GM12875 (cell line): ENCODE measurements at regions not wholly inside any gene's neighbourhood (a gene's known extent, or its start where the extent isn't known, plus 50 kb on each side); places are given as distances from the start of the nearest gene placed in this dataset.

Experiments
- H3K4me3 ChIP-seq: one replicate; pipeline ENCODE4 v1.5.1; 2011; ENCODE audit warnings: low read depth, low read length, control low read depth
- CTCF ChIP-seq: IDR thresholded peaks from 2 replicates; pipeline ENCODE4 v1.5.1; 2011; ENCODE audit warnings: low read depth, mild to moderate bottlenecking, control low read depth, inconsistent platforms, low read length, moderate library complexity, borderline replicate concordance; ENCODE audit not compliant: insufficient read depth

DNA sequence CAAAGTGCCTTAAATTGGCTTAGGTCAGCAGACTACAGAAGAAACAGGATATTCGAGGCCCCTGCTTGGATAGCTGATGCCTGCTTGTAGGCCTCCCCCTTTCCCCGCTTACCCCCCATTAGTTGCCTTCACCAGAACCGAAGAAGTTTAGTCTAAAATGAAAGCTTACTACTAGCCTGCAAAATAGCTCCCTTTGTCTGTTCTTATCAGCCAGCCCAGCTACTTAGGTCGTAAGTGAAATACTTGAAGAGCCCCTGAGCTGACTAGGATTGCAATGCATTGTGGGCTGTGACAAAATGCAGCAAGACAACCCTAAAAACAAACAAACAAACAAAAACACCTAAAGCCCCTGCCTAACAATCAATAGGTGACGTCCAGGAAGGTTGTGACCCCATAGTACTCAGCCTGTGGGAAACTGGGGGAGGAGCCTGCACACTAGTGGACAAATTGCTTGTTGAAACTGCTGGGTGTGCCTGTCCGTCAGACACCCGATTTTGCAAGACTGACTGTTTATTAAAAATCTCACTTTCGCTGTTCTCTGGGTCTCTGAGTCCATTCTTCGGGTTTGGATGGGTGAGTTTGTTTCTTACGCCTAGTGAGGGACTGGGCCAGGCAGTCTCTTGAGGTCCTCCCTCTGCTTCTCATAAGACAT, 105.0 kb upstream of the DUSP22 start:
- no peak overlapping the region for H3K4me3 ChIP-seq
- no peak for TF ChIP-seq CTCF

GRCh38 chr6:188821-189655, 103.2 kb upstream of the DUSP22 start:
- no peak overlapping the region for H3K4me3 ChIP-seq
- peak; percentile 89 for TF ChIP-seq CTCF

DNA sequence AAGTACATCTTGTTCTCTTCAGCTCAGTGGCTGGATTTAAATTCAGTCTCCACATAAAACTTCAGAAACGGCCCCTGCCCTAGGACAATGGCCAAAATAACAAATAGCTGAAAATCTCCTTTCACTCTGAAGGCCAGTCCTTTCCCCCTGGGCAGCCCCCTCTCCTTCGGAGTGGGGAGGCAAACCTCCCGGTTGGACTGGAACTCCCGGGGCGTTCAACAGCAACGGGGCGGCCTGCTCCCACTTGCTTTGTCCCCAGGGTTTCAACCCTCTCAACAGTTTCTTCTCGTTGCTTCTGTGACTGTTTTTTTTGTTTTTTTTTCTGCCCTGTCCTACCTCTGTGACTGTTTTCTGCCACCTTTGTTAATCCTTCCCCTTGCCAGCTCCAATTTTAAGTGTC, 102.6 kb upstream of the DUSP22 start:
- TF ChIP-seq CTCF, result no peak
- H3K4me3 ChIP-seq, result no peak overlapping the region

DNA sequence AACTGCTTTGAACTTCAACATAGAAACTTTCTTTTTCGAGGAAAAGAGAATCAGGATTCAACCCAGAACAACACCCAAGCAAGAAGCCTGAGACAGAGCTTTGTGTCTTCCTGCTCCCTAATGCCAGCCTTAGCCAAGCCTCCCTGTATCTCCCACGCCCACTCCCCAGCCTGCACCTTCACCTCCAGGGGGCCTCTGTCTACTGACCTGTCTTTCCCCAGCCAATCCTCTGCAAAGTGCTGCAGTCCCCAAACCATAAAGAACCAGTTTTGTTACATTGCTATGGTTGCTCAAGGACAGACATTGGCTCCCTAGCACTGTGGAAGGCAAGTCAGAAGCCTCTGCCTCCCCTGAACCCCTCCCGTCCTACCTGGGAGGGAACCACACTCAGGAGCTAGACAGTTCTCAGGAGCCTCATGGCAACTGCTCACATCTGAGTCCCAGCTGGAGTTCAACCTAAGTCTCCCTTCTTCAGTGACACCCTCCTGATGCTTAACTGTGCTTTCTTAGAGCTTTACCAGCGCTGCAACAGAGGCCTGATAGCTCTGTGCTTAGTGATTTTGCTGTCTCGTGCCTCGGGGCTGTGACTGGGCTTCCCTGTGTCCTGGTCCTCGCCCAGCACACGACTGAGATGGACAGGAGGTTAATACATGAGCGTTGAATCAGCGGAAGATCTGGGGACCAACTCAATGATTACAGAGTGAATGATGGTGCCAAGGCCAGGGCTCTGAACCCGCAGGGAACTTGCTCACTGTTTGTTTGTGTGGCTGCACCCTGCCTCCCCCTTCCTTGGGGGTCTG, 101.5 kb upstream of the DUSP22 start:
- H3K4me3 ChIP-seq, result no peak overlapping the region
- peak; percentile 38; the same call in 1 of the 2 replicates for TF ChIP-seq CTCF

DNA sequence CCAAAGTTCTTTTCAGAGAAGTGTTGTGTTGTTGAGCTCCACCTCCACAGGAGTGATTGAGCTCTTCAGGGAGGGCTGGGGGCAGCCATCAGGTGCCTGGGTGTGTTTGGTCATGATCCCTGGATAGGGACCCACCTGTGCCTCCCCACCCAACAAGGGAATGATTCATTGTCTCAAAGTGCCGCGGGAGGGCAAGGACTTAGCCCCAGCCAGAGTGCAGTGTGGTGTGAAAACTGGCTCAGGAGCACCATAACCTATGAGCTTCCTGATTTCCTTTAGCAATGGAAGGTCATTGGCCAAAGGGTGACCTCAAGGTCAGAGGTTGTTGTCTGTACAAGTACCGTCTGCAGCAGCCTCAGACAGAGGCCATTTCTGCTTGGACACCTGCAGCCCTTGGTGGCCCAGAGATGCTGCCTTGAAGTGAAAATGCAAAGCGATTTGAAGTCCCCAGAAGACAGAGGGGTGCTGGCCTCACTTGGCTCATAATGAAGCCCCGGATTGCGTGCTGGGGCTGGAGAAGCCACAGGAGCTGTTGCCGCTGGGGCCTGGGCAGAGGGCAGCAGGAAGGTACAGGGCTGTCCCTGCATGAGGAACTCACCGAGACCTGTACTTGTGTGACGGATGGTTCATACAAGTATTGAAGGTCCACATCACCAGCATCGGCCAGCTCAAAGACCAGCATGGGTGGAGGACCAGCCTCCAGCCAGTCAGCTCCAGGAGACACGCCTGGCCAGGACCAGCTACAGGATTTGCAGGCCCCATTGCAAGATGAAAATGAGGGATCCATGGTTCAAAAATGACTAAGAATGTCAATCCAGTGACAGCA, 100.6 kb upstream of the DUSP22 start:
- no peak for TF ChIP-seq CTCF
- H3K4me3 ChIP-seq, result no peak overlapping the region

GRCh38 chr6:192313-192664, 100.0 kb upstream of the DUSP22 start:
- no peak for TF ChIP-seq CTCF
- H3K4me3 ChIP-seq, result no peak overlapping the region
